Esophagus squamous epithelium (tissue), 5 donors: ENCODE measurements at regions not wholly inside any gene's neighbourhood (a gene's known extent, or its start where the extent isn't known, plus 50 kb on each side); places are given as distances from the start of the nearest gene placed in this dataset.
A peak's percentile ranks its signal among the peaks of the same experiment; 100 is the strongest.

Experiments used
- DNase-seq: peaks from one replicate; lab custom pipeline; 2025; lab: John Stamatoyannopoulos, UW
- H3K27ac ChIP-seq, 4 donors: fragments of 200-600 bp; sonication (generic); one replicate each; pipeline ENCODE4 v1.5.1; 2016 to 2019; ENCODE audit warnings: mild to moderate bottlenecking in 1 of 4
- H3K27me3 ChIP-seq, 4 donors: fragments of 200-600 bp; sonication (generic); 1 replicate in 3 of 4; 2 replicates in 1 of 4; pipeline versions ENCODE4 v1.5.1 to v1.6.0; 2017 to 2021; ENCODE audit warnings: antibody characterized with exemption in 1 of 4
- H3K36me3 ChIP-seq, 3 donors: fragments of 200-600 bp; sonication (generic); one replicate each; pipeline ENCODE4 v1.5.1; 2016 to 2019
- H3K4me1 ChIP-seq, 3 donors: fragments of 200-600 bp; sonication (generic); one replicate each; pipeline ENCODE4 v1.5.1; 2017 to 2019
- H3K4me3 ChIP-seq, 4 donors: fragments of 200-600 bp; sonication (generic); 1 replicate in 3 of 4; 2 replicates in 1 of 4; pipeline ENCODE4 v1.5.1; 2016 to 2019; ENCODE audit warnings: mild to moderate bottlenecking in 2 of 4, moderate library complexity in 1 of 4
- H3K9me3 ChIP-seq, 3 donors: fragments of 200-600 bp; sonication (generic); one replicate each; pipeline ENCODE4 v1.5.1; 2016 to 2019
- CTCF ChIP-seq, 6 experiments: fragments of 450-650 bp in 4 of 6; fragments of 200-600 bp in 2 of 6; sonication (generic) in 2 of 6; IDR thresholded peaks; one replicate each; pipeline ENCODE4 v1.5.1; 2016 to 2019; ENCODE audit warnings: antibody characterized with exemption in 6 of 6, mild to moderate bottlenecking in 4 of 6, moderate library complexity in 4 of 6
- POLR2A ChIP-seq, 4 donors: fragments of 450-650 bp; IDR thresholded peaks; one replicate each; pipeline ENCODE4 v1.6.1; 2017; ENCODE audit warnings: antibody characterized with exemption in 4 of 4, mild to moderate bottlenecking in 4 of 4, moderate library complexity in 3 of 4
- WGBS, 2 donors: methylation state at CpG; one replicate each; pipeline ENCODE4 v1.1.5; 2018; 5-methylcytosine and 5-hydroxymethylcytosine counted together
- intact Hi-C: fragments of 100-400 bp; cut with DNase I; formaldehyde crosslinking; loops from one replicate; pipeline ENCODE4 v1.15.0; 2022
- donor health status: DM: yes; HTN: yes; CAD: no.

- Histone ChIP-seq H3K4me3 (no peak overlapping the region), H3K4me1 (peaks cover 0 to 42% (median 6%) of the 10 kb centered on the region in 3 donors), H3K9me3 (no peaks in the 10 kb centered on the region), H3K36me3 (no peaks in the 10 kb centered on the region), H3K27me3 (no peaks in the 10 kb centered on the region), H3K27ac (peak overlapping the region in 1 of 4 donors; percentile 10)
- intact Hi-C loops: no loop called here
- no peak for DNase-seq
- WGBS, 2 donors: 80 to 90% methylated on average over 7 of the region's 7 CpGs
- no peak for TF ChIP-seq POLR2A (IDR thresholded peaks at IDR 0.05)
- no peak for TF ChIP-seq CTCF (IDR thresholded peaks at IDR 0.05)
Observed at GRCh38 chr18:10141559-10141958, 227.7 kb downstream of the VAPA start.

- WGBS, 2 donors: 80 to 88% methylated on average over 7 of the region's 7 CpGs
- no peak for DNase-seq
- Histone ChIP-seq H3K4me3 (no peak overlapping the region), H3K27ac (no peak overlapping the region), H3K9me3 (no peaks in the 10 kb centered on the region), H3K27me3 (no peaks in the 10 kb centered on the region), H3K36me3 (no peaks in the 10 kb centered on the region), H3K4me1 (peaks cover 0 to 42% (median 6%) of the 10 kb centered on the region in 3 donors)
- intact Hi-C loops: no loop called here
- TF ChIP-seq POLR2A (IDR thresholded peaks at IDR 0.05): no peak
- no peak for TF ChIP-seq CTCF (IDR thresholded peaks at IDR 0.05)
Observed at GRCh38 chr18:10142056-10142455, 228.2 kb downstream of the VAPA start.

GRCh38 chr18:10142496-10143160, 228.8 kb downstream of the VAPA start:
- no peak overlapping the region for H3K4me3 ChIP-seq
- intact Hi-C loops: no loop called here
- WGBS, 2 donors: 61 to 67% methylated on average over 13 of the region's 14 CpGs
- peaks cover 0 to 42% (median 6%) of the 10 kb centered on the region in 3 donors for H3K4me1 ChIP-seq
- TF ChIP-seq CTCF (IDR thresholded peaks at IDR 0.05) (no peak), POLR2A (IDR thresholded peaks at IDR 0.05) (no peak)
- no peaks in the 10 kb centered on the region for H3K9me3 ChIP-seq
- H3K27ac ChIP-seq: peak overlapping the region in 1 of 4 donors; percentile 42
- no peak for DNase-seq
- H3K27me3 ChIP-seq: no peaks in the 10 kb centered on the region
- no peaks in the 10 kb centered on the region for H3K36me3 ChIP-seq

GRCh38 chr18:10143596-10143995, 229.8 kb downstream of the VAPA start:
- TF ChIP-seq POLR2A (IDR thresholded peaks at IDR 0.05) (no peak), CTCF (IDR thresholded peaks at IDR 0.05) (no peak)
- 70 to 88% methylated on average over 2 to 3 of the region's 3 CpGs for WGBS, 2 donors

GRCh38 chr18:10145546-10145945, 231.7 kb downstream of the VAPA start:
- no peaks in the 10 kb centered on the region for H3K36me3 ChIP-seq
- no peaks in the 10 kb centered on the region for H3K27me3 ChIP-seq
- no peaks in the 10 kb centered on the region for H3K9me3 ChIP-seq
- intact Hi-C loops: no loop called here
- H3K4me3 ChIP-seq: no peak overlapping the region
- peaks cover 0 to 33% (median 2%) of the 10 kb centered on the region in 3 donors for H3K4me1 ChIP-seq
- no peak for DNase-seq
- H3K27ac ChIP-seq: no peak overlapping the region
- TF ChIP-seq POLR2A (IDR thresholded peaks at IDR 0.05): no peak
- 69 to 79% methylated on average over 4 of the region's 4 CpGs for WGBS, 2 donors

More at GRCh38 chr18:10143596-10143995, 229.8 kb downstream of the VAPA start:
- Histone ChIP-seq H3K4me1 (peaks cover 0 to 42% (median 6%) of the 10 kb centered on the region in 3 donors), H3K27ac (peak overlapping the region in 1 of 4 donors; percentile 14), H3K4me3 (no peak overlapping the region), H3K36me3 (no peaks in the 10 kb centered on the region), H3K27me3 (no peaks in the 10 kb centered on the region), H3K9me3 (no peaks in the 10 kb centered on the region)
- no peak for DNase-seq
- intact Hi-C loops: no loop called here
